DND-41 (cell line): ENCODE measurements at regions not wholly inside any gene's neighbourhood (a gene's known extent, or its start where the extent isn't known, plus 50 kb on each side); places are given as distances from the start of the nearest gene placed in this dataset.

Experiments
- EZH2 ChIP-seq: IDR thresholded peaks from 3 replicates; pipeline ENCODE4 v1.6.1; 2012; ENCODE audit warnings: borderline replicate concordance, low read depth, mild to moderate bottlenecking, moderate library complexity, low read length, inconsistent platforms; ENCODE audit not compliant: severe bottlenecking
- TF ChIP-seq, protein P1 (sequence below): IDR thresholded peaks from 2 replicates; pipeline ENCODE4 v1.5.1; 2012; ENCODE audit warnings: borderline replicate concordance, low read length, moderate library complexity, mild to moderate bottlenecking; ENCODE audit not compliant: poor library complexity, severe bottlenecking; ENCODE audit errors: extremely low read depth

DNA sequence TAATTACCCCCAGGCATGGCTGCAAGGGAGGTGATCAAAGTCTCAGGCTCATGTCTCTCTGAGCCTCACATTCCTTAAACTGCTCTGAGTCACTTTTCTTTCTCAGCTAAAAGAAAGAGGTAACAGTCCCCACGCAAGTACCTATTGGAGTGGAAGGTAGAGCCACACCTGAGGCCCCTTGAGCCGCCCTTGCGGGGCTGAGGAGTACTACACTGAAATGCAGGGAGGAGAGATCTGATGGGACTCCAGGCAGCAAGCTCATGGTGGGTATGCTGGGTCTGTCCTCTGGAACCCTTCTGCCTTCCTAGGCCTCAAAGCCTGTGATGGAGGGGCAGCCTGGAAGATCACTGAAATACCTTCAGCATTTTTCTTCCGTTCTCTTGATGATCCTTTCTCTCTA lies 960.0 kb downstream of the DNAJB9 start:
- TF ChIP-seq, protein P1, sequence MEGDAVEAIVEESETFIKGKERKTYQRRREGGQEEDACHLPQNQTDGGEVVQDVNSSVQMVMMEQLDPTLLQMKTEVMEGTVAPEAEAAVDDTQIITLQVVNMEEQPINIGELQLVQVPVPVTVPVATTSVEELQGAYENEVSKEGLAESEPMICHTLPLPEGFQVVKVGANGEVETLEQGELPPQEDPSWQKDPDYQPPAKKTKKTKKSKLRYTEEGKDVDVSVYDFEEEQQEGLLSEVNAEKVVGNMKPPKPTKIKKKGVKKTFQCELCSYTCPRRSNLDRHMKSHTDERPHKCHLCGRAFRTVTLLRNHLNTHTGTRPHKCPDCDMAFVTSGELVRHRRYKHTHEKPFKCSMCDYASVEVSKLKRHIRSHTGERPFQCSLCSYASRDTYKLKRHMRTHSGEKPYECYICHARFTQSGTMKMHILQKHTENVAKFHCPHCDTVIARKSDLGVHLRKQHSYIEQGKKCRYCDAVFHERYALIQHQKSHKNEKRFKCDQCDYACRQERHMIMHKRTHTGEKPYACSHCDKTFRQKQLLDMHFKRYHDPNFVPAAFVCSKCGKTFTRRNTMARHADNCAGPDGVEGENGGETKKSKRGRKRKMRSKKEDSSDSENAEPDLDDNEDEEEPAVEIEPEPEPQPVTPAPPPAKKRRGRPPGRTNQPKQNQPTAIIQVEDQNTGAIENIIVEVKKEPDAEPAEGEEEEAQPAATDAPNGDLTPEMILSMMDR = no peak
- no peak for TF ChIP-seq EZH2
